HG03025 (cell line): ENCODE measurements at regions not wholly inside any gene's neighbourhood (a gene's known extent, or its start where the extent isn't known, plus 50 kb on each side); places are given as distances from the start of the nearest gene placed in this dataset.

Experiments used
- ATAC-seq: cut with Tn5 transposase; IDR thresholded peaks from one replicate; pipeline ENCODE4 v1.9.1; 2021; ENCODE audit warnings: mild to moderate bottlenecking, moderate library complexity; ENCODE audit not compliant: unreplicated experiment, low FRiP score

DNA sequence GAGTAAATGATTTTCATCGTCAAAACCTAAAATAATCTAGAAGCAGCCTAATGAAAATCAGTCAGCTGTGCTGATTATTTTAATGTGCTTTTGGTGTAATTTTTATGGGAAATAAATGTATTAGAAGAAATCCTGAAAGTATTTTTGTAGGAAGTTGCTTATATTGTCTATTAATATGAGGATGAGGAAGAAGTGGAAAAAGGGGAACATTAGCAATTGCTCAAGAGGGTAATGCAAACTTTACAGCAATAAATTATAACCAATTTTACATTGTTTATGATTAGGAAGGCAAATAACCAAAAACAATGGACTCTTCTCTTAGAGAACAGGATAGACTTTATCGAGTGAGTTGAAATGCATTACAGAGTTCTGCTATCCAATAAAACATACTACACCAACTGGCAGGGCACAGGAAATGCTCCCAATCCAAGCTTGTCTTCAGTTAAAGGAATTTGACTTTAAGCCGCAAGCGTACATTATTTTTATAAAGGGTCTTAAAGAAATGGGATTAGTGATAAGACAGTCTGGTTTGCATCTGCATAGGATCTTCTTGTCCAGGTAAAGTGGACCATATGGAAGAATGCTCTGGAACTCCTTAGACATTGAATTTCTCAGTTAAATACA, 374.8 kb downstream of the PDGFC start:
- ATAC-seq, result no peak

DNA sequence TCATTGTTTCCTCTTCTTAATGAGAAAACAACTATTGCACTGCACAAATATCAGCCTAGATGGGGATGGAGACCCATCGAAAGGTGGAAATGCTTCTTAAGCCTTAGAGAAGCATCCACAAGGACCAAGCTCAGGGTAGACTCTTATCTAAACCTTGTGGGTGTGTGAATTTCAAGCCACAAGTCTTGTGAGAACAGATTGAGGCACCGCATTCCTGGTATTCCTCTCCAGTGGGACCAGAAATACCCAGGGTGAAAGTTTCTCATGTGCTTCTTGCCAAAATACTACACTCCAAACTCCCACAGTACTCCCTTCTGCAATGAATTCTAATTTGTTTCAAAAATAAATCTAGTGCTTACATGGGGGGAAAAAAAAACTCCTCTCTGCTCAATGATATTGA, 375.6 kb downstream of the PDGFC start:
- ATAC-seq, result no peak

DNA sequence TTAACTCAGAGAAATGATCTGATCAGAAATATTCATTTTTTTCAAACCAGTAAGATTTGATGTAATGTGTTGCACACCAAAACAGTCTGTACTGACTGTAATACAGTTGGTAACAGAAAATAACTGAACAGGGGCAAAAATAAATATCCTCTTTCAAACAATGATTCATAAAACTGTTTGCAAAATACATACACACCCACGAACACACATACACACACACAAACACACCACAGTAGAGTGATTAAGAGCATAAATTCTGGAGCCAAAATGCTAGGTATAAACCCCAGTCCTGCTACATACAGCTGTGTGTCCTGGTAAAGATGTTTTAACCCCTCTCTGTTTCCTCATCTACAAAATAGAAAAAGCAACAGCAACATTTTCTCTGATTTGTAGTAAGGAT, 376.6 kb downstream of the PDGFC start:
- ATAC-seq, result no peak

DNA sequence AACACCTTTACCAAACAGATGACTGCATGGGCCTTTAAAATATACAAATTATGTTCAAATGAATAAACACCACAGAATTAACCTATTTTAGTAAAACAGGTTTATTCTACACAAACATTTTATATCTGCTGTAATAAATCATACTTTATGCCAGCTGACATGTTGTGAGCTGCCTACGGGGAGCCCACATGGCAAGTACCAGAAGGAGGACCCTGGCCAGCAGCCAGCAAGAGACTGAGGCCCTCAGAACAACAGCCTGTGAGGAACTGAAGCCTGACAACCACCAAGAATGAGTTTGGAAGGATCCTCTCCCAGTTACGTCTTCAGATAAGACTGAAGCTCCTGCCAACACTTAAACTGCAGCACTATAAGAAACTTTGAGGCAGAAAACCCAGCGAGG, 377.0 kb downstream of the PDGFC start:
- ATAC-seq, result no peak

DNA sequence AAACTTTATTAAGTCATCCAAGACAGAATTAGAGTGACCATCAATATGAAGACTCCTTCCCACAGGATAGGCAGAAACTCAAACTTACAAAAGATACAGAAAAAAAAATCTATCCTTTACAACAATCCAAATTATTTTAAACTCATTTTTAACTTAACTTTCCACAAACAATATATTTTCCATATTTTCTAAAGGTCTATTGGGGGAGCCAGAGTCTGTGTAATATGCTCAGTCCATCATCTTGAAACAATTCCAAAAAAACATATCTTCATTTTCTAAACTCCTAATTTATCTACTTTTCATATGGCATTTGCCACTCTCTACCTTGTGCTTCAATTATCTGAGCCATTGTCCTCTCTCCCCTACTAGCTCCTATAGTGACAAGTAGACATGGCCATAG, 378.1 kb downstream of the PDGFC start:
- no peak for ATAC-seq

DNA sequence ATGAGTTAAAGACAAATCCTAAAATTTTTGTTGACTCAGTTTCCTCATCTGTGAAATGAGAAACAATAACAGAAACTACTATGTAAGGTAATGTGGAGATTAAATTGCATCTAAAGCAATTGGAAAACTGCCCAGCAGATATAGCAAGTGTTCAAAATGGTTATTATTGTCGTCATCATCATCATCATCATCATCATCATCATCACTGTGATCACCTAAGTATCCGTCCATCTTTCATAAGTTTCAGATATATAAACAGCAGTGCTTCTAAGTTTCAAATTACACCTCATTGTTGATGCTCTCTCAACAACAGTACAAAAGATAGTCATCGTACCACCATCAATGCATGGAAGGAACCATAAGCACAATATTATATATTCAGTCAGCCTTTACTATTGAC, 379.9 kb downstream of the PDGFC start:
- ATAC-seq, result no peak

DNA sequence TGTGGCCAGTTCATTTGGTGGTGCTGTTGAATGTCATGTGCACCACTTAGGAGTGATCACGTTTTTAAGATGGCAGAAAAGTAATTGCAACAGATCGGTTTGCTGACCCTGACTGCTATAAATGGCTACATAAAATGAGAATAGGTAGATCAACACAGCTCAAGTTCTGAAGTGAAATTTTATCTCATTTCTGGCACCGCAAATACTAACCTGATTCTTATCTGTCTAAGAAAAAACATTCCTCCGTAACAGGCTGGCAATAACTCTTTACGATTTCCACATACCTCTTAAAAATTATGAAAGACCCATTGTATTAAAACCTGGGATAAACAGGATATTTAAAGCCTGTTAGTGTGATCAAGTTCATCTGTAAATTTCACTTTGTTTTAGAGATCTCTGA, 387.5 kb downstream of the PDGFC start:
- ATAC-seq, result no peak

DNA sequence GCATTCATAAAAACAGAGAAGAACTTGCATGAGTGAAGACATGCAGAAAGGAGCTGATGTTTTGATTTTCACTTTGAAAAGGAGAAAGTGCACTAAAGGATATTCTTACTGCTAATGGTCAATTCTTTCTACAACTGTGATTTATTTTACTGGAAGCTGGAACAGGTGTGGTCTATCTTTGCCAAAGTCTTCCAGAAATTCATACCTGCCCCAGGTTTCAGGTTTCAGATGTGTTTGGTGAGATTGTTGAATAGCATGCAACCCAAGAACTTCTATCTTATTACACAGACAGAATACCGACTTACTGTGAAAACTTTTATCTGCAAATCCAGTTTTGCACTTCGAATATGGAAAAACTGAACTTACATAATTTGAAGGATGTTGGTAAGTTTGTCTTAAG, 388.3 kb downstream of the PDGFC start:
- no peak for ATAC-seq

DNA sequence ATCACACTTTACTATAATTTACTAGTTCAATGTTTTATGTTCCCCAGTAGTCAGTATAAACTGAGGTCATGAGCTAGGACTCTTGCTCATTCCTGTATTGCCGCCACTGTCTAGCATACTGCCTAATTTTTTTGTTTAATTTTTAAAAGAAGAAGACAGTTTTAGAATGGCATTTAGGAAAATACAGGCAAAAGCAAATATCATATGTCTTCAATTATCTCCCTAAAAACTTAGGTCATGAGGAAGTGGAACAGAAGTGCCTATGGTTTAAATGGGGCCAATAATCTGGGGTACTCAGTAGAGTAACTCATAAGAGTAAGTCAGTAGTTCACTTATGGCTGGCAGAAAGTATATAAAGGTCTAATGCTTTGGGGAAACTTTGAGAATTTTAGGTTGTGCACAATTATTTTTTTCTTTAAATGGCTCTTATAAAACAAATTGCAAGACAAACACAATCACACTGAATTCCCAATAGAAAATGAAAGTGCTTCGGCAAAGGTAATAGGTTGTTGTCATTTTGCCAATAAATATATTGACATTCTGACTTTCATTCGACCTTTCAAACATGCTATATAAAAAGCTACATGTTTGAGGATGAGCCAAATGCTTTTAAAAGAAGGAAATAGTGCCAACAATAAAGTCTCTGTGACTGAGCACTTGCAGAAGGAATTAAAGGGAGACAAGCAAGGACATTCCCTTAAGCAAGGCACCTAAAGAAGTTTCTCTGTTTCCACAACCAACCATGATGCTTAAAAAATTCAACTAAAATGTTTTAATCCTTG, 390.1 kb downstream of the PDGFC start:
- ATAC-seq, result no peak

DNA sequence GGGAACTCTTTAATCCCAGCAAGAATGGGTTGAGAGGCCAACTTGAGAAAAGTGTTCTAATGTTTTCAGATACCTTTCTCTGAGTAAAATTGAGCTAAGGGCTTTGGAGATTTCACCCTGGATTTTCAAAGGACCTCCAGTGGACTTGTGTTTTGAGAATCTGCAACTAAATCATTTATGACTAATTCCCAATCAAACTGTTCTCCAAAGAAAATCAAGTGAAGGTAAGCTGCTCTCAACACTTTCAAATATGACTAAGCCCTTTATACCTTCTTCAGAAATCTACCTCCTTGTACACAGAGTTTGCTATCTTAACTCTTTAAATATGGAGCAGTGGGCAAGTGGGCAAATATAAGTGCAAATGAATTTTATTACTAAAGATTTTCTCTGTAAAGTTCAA, 392.9 kb downstream of the PDGFC start:
- no peak for ATAC-seq

DNA sequence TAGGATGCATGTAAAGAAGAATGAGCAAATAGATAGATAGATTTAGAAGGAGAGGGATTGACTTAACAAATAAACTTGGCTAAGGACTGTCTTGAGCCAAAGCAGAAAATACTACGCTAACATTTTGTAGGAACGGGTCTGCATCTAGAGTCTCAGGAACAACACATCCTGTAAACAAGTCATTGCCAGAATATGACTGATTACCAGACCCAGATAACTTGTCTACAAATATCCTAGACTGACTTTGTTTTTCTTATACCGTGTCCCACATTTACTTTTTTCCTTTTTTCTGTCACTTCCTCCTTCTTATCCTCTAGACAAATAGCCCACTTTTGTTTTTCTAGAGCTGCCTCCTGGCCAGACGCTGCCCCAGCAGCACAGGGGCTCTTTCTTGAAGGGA, 393.6 kb downstream of the PDGFC start:
- ATAC-seq, result no peak

DNA sequence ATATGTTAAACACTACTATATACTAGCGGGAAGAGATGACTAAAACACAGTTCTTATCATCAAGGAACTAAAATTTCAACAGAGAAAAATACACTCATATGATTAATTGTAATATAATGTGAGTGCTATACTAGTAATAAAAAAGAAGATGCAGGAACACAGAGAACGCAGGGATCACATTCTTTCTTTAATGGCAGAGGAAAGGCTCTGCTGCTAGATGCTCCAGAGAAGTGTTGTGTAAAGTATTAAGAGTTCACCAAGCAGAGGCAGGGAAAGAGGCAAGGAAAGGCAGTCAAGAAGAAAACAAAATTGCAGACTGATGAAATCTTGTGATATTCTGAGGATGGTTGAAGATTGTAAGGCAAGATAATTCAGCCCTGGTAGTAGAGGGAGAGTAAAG, 394.7 kb downstream of the PDGFC start:
- ATAC-seq, result no peak

DNA sequence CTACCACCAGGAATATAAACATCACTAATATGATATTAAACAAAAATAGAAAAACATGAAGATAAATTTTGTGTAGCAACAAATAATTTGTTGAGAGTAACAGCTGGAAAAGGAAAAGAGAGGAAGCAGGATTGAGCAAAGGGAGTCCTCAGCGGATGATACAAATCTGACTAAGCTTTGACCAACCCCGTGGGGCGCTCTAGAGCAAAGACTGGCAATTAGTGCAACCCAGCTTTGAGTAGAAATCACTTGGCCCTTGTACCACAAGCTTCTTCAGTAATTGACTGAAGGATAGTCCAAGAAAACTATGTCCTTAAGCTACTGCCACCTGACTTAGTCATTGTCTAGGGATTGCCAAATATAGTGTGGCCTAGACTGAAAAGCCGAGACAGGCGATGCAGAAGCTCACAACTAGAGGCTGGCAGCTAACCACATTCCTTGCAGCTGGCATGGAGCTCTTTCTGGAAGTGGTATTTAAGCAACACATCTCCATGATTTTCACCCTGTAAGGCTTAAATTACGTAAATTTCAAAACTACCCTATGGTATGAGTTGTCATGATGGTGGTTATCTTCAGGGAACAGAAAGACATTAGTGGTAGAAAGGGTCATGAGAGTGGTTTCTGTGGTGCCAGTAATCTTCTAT, 396.0 kb downstream of the PDGFC start:
- ATAC-seq, result no peak

DNA sequence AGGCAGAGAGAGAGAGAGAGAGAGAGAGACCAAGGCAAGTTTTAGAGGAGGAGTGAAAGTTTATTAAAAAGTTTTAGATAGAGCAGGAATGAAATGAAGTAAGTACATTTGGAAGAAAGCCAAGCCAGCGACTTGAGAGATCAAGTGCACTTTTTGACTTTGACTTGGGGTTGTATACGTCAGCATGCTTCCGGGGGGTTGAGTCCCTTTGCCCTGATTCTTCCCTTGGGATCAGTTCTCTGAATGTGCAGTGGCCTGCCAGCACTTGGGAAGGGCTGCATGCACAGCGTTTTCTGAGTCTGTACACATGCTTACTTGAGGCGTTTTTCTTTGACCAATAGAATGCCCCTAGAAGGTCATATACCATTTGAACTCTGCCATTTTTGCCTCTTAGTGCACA, 400.5 kb downstream of the PDGFC start:
- no peak for ATAC-seq

DNA sequence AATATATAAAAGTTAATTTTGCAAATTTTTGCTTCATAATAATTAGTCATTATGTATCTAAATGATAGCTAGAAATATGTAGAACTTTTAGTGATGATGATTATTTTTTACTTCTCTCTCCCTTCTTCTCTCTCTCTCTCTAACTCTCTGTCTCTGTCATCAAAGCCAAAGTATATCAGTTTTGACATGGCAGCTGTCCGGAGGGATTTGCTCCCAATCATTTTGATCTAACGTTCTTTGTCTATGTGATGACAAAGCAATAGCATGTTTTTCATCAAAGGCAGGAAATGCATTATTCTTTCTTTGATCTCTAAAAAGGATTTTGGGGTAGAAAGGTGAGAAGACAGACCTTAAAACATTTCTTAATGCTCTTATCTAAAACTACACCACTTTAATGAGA, 402.1 kb downstream of the PDGFC start:
- no peak for ATAC-seq

DNA sequence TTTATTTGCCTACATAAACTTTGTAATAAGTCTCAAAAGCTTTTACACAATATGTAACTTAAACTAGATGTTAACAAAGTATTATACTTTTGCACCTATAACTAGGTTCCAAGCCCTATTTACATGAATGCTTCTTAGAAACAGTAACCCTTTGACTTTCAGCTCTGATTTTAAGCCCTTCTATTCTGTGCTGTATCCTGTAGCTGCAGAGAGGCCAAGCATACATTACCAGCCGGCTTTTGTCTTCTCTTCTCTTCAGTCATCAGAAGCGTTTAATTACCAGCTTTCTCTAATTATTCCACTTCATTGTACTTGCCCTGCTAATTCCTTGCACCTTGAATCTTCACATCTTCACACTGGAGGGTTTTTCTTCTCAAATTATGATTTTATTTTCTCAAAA, 403.1 kb downstream of the PDGFC start:
- ATAC-seq, result no peak

DNA sequence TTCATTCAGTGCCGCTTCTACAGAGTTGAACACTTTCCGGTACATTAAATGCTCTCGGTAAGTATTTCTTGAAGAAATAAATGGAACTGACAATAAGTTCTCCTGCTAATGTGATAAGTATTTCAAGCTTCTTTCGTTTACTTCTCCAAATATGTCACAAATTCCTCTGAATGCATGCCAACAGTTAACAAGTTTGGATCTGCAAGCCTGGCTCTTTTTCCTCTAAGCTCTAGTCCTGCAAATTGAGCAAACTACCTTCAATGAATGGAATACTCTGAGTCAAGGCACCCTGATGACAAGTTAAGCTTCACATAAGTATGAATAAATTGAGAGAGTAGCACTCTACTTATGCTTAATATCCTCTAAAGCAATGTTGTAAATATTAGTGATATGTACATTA, 403.6 kb downstream of the PDGFC start:
- no peak for ATAC-seq

DNA sequence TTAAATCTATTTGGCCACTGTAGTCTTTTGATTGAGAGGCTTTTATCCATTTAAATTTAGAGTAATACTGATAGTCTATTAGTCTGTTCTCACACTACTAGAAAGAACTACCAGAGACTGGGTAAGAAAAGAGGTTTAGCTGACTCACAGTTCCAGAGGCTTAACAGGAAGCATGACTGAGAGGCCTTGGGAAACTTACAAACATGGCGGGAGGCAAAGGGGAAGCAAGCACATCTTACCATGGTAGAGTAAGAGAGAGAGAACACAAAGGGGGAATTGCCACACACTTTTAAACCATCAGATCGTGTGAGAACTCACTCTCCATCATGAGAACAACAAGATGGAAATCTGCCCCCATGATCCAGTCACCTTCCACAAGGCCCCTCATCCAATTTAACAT, 410.9 kb downstream of the PDGFC start:
- no peak for ATAC-seq

DNA sequence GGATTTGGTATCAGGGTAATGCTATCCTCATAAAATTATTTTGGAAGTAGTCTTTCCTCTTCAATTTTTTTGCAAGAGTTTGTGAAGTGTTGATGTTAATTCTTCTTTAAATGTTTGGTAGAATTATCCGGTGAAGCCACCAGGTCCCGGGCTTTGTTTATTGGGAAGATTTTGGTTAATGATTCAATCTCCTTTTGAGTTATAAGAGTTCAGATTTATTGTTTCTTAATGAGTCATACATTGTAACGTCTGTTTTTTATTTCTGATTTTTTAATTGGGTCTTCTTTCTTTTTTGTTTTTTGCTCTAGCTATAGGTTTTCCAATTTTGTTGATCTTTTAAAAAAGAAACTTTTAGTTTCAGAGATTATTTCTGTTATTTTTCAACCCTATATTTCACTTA, 412.3 kb downstream of the PDGFC start:
- ATAC-seq, result no peak

DNA sequence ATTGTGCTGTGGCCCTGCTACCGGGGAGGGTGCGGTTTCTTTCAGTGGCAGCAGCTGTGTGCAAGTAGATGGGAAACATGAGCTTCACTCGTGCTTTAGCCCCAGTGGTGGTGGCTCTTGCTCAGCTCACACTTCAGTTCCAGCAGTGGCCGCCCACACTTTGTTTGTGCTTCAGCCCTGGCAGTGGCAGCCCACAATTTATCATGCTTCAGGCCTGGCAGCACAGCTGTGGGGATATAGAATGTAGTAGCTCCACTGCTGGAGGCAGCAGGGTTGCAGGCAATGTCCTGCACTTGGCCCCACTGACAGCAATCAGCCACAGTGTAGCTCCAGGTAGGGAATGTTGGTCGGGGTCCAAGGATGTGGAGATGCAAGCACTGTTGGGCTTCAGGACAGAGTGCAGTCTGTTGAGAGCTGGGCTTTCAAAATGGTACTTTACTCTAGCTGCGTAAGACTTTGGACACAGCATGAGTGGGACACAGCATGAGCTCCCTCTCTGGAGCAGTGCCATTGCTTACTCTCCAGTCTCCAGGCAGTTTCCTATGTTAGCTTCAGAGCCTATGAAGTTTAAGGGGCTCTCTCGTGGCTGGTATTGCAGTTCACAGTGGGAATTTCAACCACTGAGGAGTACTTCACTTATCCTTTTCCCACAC, 413.1 kb downstream of the PDGFC start:
- no peak for ATAC-seq

DNA sequence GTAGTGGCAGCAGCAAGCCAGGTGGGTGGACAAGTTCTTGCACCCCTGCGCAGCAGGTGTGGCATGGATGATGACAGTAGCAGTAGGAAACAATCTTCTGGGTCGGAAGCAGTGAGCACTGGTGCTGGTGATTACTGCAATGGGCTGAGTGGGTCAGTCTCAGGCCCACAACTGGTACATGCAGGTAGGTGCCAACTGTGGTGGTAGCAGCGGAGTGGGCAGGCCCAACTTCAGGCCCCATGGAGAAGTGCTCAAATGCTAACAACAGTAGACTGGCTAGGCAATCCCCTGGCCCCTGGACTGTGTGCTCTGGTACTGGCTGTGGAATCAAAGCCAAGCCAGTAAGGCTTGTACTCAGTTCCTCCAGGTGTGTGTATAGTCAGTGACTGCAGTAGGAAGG, 413.7 kb downstream of the PDGFC start:
- ATAC-seq, result no peak

DNA sequence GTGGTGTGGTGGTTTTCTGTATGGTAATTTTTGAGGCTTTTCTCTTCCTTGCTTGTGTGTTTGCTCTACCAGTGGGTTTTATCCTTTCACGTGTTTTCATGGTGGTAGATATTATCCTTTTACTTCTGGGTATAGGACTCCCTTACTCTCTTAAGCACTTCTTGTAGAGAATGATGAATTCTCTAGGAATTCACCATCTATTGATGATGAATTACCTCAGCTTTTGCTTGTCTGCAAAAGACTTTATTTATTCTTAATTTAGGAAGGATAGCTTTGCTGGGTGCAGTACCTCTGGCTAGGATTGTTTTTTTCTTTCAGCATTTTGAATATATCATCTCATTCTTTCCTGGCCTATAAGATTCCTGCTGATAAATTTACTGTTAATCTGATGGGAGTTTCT, 415.3 kb downstream of the PDGFC start:
- ATAC-seq, result no peak
